Head of caudate nucleus (tissue), 42 donors: ENCODE measurements at regions not wholly inside any gene's neighbourhood (a gene's known extent, or its start where the extent isn't known, plus 50 kb on each side); places are given as distances from the start of the nearest gene placed in this dataset.

ENCODE experiments used
- DNase-seq, 42 donors: peaks; one replicate each; pipeline versions ENCODE4 v3.0.0 to v3.0.0-alpha.2; 2020 to 2021; ENCODE audit warnings: mixed read lengths in 7 of 42
- intact Hi-C: fragments of 100-400 bp; cut with DNase I; formaldehyde crosslinking; loops from one replicate; pipeline ENCODE4 v1.15.0; 2022

- DNase-seq, result peak in 8 of 42 donors; percentile 6 to 73 (median 22)
- intact Hi-C loops, result no loop called here
These were observed 191.0 kb upstream of the TCF4 start for GRCh38 chr18:55778788-55779690.

DNA sequence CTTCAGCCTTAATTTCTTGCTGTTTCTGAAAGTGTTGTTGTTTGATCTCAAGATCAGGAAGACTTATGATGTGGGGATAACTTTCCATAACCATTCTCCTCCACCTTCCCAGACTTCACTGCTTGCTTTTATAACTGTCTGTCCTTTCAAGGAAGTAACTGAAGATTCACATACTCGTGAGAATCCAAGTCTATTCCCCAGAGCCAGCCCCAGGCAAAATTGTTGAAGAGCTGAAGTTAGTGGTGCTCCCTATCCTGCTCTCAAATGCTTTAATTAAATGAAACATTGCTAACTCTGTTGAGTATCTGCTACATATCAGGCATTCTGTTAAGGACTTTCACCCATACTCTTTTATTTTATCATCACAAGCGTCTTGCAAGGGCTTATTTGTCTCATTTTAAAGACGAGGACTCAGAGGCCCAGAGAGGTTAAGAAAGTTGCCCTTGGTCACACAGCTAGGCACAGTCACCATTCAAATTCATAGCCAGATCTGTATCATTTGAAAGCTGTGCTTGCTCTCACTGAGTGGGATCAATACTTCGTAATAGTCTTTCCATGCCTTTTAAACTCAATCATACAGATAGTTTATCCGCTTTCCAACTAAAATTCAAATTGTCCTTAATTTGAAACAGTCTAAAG is 189.8 kb upstream of the TCF4 start:
- no peak for DNase-seq
- intact Hi-C loops, result no loop called here

DNA sequence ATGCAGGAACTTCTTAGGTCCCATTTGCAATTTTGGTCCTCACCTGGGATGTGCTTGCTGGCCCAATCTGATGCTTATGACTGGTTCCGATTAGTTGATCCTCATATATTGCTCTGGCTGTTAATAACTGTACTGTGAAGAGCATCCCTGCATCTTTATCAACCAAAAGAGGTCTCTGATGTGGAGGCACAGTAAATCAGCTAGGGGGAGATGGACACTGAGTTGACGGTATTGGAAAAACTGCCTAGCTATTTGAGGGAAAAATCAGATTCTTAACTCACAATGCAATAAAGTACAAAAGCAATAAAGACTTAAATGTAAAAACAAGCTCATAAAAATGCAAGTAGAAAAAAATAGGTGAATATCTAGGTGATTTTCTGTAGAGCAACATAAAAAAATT is 188.0 kb upstream of the TCF4 start:
- peak in 2 of 42 donors; percentile 9 to 24 for DNase-seq
- intact Hi-C loops, result no loop called here

GRCh38 chr18:55774505-55774904 is 186.5 kb upstream of the TCF4 start:
- intact Hi-C loops, result no loop called here
- no peak for DNase-seq

DNA sequence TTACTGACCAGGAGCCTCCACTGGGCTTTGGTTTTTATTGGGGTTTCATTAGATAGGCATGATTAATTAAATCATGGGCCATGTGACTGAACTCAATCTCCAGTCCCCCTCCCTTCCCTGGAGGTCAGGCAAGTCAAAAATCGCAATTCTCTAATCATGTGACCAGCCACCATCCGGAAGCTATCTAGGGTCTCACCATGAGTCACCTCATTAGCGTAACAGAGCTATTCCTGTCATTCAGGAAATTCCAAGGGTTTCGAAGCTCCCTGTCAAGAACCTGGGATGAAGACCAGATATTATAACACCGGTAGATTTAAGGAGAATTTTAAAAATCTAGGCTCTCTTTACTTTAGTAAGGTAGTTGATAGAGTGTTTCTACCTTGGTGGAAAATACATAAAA is 180.3 kb upstream of the TCF4 start:
- intact Hi-C loops, result no loop called here
- DNase-seq, result no peak

DNA sequence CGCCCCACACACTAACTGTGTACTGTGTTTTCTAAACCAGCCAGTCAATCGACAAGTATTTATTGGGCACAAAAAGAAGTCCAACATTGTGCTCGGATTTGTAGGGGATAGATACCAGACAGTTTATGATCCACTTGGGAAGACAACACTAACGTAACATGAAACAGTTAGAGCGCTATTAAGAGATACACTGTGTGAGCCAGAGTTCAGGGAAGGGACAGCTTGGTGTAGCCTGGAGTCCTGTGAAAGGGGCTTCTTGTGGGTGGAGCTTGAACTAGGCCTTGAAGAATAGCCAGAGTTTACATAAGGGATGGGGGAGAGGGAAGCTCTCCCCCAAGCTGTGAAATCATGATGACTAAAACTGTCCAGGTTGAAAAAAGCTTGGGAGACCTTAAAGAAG is 176.4 kb upstream of the TCF4 start:
- intact Hi-C loops, result no loop called here
- DNase-seq, result no peak

DNA sequence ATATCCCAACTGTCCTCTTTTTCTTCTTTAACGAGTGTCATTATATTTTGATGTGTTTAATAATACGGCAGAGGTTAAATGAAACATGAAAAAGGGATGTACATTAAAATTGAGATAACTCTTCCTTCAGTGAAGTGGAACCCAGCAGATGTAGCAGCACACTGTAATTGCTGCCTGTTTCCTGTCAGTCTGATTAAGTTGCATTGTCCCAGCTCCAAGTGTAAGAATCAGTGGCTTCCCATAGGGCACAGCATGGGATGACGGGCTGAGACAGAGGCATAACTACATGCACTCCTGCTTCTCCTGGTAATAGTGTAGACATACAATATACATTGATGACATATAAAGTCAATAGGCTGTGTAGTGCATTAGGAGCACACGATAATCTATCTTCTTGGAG is 175.8 kb upstream of the TCF4 start:
- no peak for DNase-seq
- intact Hi-C loops, result no loop called here

DNA sequence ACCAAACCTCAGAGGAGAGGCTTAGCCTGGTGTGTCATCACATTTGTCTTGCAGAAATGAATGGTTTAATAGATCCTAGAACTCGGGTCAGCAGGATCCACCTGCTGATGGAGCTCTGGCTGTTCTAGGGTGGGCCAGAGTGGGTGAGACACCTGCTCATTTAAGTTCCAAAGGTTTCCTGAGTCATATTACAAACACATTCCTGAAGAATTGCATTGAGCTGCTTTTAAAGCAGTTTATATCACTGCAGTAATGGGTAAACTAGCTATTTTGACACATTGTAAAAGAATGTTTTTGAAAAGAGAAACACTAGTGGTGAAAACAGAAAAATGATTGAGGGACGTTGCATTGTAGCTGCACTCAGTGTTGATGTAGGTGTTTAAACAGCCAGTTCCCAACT is 175.3 kb upstream of the TCF4 start:
- intact Hi-C loops, result no loop called here
- DNase-seq, result no peak

DNA sequence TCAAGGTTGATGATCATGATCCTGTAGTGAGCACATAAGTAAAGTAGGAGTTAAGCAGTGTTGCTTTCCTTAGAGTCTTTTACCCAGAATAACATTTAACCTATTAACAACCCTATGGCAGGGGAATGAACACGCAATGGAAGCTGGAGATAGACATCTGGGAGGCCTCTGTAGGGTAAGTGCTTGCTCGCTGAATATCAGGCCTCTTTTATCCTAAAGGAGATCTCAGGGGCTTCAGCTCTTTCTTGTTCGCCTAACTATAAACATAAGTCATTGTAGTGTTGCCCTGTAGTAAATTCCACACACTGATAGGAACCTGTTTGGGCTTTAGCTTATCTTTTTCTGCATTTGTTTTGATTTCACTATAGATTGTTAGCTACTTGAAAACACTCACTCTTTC is 174.4 kb upstream of the TCF4 start:
- DNase-seq, result no peak
- intact Hi-C loops, result no loop called here

DNA sequence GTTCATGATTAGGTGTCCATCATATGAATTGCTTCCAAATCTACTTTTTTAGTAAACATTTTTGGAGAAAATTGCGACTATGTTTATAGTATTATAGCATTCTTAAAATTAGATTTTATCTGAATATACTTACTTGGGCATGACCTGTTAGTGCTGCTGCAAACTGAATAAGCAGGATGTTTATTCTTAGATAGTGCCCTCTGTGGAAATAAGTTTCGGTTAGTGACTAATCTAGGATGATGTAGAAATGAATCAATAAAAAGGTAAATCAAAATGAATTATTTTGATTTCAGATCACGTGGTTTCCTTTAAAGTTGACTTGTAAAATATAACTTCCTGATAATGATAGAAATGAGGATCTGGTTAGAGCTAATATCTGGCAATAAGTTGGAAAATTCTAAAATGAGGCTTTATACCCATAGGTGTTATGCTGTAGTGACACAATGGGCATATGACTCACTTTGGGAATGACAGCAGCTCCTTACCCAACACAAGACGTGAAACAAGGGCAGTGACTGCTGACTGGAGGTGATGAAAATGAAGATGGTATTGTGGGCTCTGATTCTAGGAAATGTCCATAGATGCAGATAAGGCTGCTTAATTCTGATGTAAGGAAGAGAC is 165.8 kb upstream of the TCF4 start:
- DNase-seq, result no peak
- intact Hi-C loops, result no loop called here

GRCh38 chr18:55751476-55751875 is 163.5 kb upstream of the TCF4 start:
- no peak for DNase-seq
- intact Hi-C loops, result no loop called here

GRCh38 chr18:55748227-55748738 is 160.3 kb upstream of the TCF4 start:
- intact Hi-C loops, result no loop called here
- no peak for DNase-seq

DNA sequence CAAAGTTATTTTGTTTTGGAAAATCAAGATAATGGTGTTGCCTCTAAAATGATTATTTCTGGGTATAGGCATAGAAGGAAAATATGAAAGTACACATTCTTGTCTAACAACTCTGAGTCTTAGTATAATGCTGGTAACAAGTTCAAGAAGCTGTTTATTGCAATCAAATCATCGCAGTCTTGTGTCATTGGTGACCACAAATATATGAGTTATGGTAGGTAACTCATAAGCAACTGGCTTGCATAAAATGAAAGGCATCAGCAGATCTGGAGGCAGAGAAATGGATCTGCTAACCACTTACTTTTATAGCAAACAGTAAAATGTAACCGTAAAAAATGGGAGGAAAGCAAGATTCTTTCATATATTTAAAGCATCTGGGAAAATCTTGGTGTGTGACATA is 156.2 kb upstream of the TCF4 start:
- DNase-seq, result no peak
- intact Hi-C loops, result no loop called here

GRCh38 chr18:55743736-55744135 is 155.7 kb upstream of the TCF4 start:
- no peak for DNase-seq

GRCh38 chr18:55743133-55743532 is 155.1 kb upstream of the TCF4 start:
- intact Hi-C loops, result no loop called here
- DNase-seq, result no peak

More at GRCh38 chr18:55743736-55744135, 155.7 kb upstream of the TCF4 start:
- intact Hi-C loops, result no loop called here

- DNase-seq, result no peak
- intact Hi-C loops, result no loop called here
These were observed 151.5 kb upstream of the TCF4 start for GRCh38 chr18:55739488-55739887.

DNA sequence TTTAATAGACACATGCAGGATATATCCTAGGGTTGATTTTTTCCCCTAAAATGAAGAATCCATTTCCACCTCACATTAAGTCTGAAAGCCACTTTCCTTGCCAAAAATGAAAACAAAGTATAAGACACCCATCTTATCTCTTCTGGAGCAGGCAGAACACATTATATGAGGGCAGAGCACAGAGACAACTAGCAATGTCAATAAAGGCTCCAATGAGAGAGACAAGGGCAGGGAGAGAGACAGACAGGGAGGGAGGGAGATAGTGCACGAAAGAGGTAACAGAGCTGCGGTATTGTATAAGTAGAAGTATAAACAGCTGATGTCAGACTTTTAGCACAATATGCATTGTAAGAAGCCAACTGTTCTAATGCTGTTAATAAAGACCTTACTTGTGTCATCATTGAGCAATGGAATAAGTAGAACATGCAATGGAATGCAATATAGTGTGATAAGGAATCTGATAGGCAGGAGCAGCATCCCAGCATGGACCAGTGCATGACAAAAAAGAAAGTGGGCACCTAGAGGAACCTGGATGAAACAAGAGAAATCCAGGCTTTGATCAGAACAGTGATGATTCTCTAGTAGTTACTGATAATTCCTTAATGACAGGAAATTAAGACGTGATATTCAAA is 150.6 kb upstream of the TCF4 start:
- no peak for DNase-seq
- intact Hi-C loops, result no loop called here

DNA sequence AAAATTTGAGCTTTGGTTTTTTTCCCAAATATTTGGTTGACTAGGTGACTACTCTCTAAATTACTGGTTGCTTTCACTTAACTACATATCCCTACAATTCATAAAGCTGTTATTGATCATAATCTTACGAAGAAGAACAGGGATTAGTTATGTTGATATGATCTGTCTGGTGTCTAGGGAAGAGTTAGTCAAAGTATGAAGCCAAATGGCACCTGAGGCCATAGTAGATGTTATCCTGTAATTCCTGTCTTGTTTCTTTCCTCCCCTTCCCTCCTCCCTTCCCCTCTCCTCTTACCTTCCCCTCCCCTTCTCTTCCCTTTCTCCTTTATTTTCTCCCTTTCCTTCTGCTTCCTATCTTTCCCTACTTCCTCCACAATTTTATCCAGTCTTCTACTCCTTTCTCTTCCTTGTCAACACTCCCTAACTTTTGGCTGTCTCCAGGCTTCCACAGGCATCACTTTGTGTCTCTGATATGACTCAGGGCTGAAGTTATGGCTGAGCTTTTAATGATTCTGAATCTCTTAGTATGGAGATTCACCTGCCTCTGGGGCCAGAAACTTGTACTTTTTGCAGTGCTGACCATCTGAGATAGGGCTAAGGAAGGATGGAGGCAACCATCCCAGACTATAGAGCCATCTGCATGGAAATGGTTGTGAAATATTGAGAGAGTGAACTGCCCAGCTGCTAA is 149.9 kb upstream of the TCF4 start:
- no peak for DNase-seq
- intact Hi-C loops, result no loop called here

GRCh38 chr18:55737266-55737665 is 149.3 kb upstream of the TCF4 start:
- DNase-seq, result no peak
- intact Hi-C loops, result no loop called here
